PFSK-1 (cell line): ENCODE measurements at regions not wholly inside any gene's neighbourhood (a gene's known extent, or its start where the extent isn't known, plus 50 kb on each side); places are given as distances from the start of the nearest gene placed in this dataset.

Source experiments
- FOXP2 ChIP-seq: optimal IDR thresholded peaks from 2 replicates; pipeline ENCODE3; 2011; ENCODE audit warnings: borderline replicate concordance, control low read depth, inconsistent platforms; ENCODE audit not compliant: insufficient read depth; ENCODE audit errors: extremely low read length, extremely low read depth
- POLR2AphosphoS5 ChIP-seq: IDR thresholded peaks from 2 replicates; pipeline ENCODE4 v1.6.1; 2012; ENCODE audit warnings: low read depth, mild to moderate bottlenecking, control low read depth, low read length, moderate library complexity
- SIN3A ChIP-seq: IDR thresholded peaks from 2 replicates; pipeline ENCODE4 v1.6.1; 2012; ENCODE audit warnings: mild to moderate bottlenecking, low read length, moderate library complexity, borderline replicate concordance; ENCODE audit not compliant: insufficient read depth
- TAF1 ChIP-seq: IDR thresholded peaks from 2 replicates; pipeline ENCODE4 v1.6.1; 2012; ENCODE audit warnings: low read length, control low read depth, borderline replicate concordance; ENCODE audit not compliant: insufficient read depth
- TF ChIP-seq, protein P1 (sequence below), 2 experiments: IDR thresholded peaks; 2 replicates each; pipeline versions ENCODE4 v1.6.1 to v1.8.0; 2011 to 2012; ENCODE audit warnings: low read depth in 2 of 2, low read length in 2 of 2, control low read depth in 1 of 2, inconsistent platforms in 1 of 2, mild to moderate bottlenecking in 1 of 2, moderate library complexity in 1 of 2; ENCODE audit not compliant: insufficient read depth in 1 of 2

DNA sequence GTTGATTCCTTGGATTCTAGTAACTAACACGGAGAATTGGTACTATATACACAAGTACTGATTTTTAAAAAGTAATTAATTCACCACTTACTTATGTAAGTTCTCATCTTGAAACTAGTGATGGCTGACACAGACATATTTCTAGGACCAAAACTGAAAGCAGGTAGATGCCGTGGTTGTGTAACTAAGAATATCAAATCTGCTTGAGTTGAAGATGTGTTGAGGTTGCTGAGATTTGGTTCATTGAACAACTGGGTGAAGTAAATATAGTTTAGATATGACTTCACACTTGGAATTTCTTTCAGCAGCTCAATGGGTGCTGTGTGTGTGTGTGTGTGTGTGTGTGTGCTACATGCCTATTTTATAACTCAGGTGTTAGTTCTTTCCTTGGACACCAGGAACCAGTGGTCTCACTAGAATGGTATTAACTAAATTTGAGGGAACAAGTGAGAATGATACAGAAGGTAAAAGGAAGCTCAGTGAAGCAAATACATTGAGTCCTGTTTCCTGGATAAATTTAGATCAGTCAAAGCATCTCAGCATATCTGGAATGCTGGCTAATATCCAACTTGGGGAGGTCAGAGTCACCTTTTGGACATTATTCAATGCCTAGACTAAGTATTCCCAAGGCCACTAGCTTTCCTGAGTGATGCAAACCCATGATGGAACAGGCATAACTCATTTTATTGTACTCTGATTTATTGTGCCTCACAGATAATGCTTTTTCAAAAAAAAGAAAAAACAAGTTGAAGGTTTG lies 110.7 kb upstream of the ZEB2 start:
- TF ChIP-seq TAF1 (no peak), SIN3A (no peak), FOXP2 (no peak), POLR2AphosphoS5 (no peak)
- TF ChIP-seq, protein P1, sequence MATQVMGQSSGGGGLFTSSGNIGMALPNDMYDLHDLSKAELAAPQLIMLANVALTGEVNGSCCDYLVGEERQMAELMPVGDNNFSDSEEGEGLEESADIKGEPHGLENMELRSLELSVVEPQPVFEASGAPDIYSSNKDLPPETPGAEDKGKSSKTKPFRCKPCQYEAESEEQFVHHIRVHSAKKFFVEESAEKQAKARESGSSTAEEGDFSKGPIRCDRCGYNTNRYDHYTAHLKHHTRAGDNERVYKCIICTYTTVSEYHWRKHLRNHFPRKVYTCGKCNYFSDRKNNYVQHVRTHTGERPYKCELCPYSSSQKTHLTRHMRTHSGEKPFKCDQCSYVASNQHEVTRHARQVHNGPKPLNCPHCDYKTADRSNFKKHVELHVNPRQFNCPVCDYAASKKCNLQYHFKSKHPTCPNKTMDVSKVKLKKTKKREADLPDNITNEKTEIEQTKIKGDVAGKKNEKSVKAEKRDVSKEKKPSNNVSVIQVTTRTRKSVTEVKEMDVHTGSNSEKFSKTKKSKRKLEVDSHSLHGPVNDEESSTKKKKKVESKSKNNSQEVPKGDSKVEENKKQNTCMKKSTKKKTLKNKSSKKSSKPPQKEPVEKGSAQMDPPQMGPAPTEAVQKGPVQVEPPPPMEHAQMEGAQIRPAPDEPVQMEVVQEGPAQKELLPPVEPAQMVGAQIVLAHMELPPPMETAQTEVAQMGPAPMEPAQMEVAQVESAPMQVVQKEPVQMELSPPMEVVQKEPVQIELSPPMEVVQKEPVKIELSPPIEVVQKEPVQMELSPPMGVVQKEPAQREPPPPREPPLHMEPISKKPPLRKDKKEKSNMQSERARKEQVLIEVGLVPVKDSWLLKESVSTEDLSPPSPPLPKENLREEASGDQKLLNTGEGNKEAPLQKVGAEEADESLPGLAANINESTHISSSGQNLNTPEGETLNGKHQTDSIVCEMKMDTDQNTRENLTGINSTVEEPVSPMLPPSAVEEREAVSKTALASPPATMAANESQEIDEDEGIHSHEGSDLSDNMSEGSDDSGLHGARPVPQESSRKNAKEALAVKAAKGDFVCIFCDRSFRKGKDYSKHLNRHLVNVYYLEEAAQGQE (IDR thresholded peaks at IDR 0.05; ENCODE audit: insufficient read depth in 1 of 2, low read depth in 2 of 2, low read length in 2 of 2) = no peak

DNA sequence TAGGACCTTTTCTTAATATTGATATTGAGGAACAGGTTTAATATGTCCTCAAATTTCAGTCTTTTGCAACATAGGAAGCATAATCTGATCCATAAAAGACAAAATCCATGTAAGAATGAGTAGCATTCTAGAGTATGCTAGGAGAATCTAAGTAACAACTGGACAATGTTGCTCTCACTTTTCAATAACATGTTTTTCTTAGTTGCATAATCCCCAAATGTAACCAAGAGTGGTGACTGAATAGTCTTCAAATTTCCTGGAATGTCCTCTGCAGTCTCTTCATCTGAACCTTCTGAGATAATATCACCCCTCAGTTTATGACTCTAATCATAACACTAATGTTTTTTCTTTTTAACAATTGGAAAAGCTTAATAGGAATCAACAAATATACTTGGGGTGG lies 110.0 kb upstream of the ZEB2 start:
- TF ChIP-seq TAF1 (no peak), FOXP2 (no peak), POLR2AphosphoS5 (no peak), SIN3A (no peak)
- TF ChIP-seq, protein P1 (IDR thresholded peaks at IDR 0.05; ENCODE audit: insufficient read depth in 1 of 2, low read depth in 2 of 2, low read length in 2 of 2) = no peak

GRCh38 chr2:144628566-144628965 lies 108.6 kb upstream of the ZEB2 start:
- TF ChIP-seq SIN3A (no peak), FOXP2 (no peak)

- TF ChIP-seq POLR2AphosphoS5 = no peak
- TF ChIP-seq FOXP2 = no peak
- TF ChIP-seq, protein P1 (IDR thresholded peaks at IDR 0.05; ENCODE audit: insufficient read depth in 1 of 2, low read depth in 2 of 2, low read length in 2 of 2) = no peak
- no peak for TF ChIP-seq SIN3A
- no peak for TF ChIP-seq TAF1
These were observed 105.7 kb upstream of the ZEB2 start for GRCh38 chr2:144625626-144626025.

GRCh38 chr2:144625226-144625625 lies 105.3 kb upstream of the ZEB2 start:
- TF ChIP-seq POLR2AphosphoS5 = no peak
- no peak for TF ChIP-seq SIN3A
- TF ChIP-seq, protein P1 (IDR thresholded peaks at IDR 0.05; ENCODE audit: insufficient read depth in 1 of 2, low read depth in 2 of 2, low read length in 2 of 2) = no peak
